ENCODE measurements at regions not wholly inside any gene's neighbourhood (a gene's known extent, or its start where the extent isn't known, plus 50 kb on each side); places are given as distances from the start of the nearest gene placed in this dataset.

- no peak for DNase-seq
Measured at GRCh38 chr6:48893048-48893447, 570.0 kb downstream of the MMUT start.

- no peak for DNase-seq
Measured at GRCh38 chr6:48891308-48891707, 571.7 kb downstream of the MMUT start.

- no peak for DNase-seq
Measured at GRCh38 chr6:48889429-48889828, 573.6 kb downstream of the MMUT start.

- no peak for DNase-seq
Measured at GRCh38 chr6:48883116-48883515, 579.9 kb downstream of the MMUT start.

- no peak for DNase-seq
Measured at GRCh38 chr6:48881551-48881950, 581.5 kb downstream of the MMUT start.

- DNase-seq = no peak
Measured at GRCh38 chr6:48869595-48869994, 593.5 kb downstream of the MMUT start.

DNA sequence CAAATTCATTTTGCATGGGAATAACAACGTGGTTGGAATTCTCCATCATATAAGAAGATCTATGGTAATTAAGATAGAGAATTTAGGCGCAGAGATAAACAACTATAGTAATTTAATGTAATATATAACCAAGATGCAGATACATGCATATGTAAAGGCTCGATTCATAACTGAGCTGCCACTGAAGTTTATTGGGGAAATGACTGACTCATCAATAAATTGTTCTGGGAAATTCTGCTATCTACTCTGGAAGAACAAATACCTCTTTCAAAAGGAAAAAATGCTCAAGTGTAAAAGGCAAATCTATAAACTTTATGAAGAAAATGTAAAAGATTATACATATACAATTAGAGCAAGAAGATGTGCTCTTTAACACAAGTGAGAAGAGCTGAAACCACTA, 596.4 kb downstream of the MMUT start:
- DNase-seq = no peak

GRCh38 chr6:48860175-48860574, 602.9 kb downstream of the MMUT start:
- no peak for DNase-seq

- DNase-seq = no peak
Measured at GRCh38 chr6:48859562-48860123, 603.4 kb downstream of the MMUT start.

- no peak for DNase-seq
Measured at GRCh38 chr6:48845219-48845618, 617.8 kb downstream of the MMUT start.

GRCh38 chr6:48844696-48845095, 618.4 kb downstream of the MMUT start:
- DNase-seq = no peak

GRCh38 chr6:48840896-48841295, 622.2 kb downstream of the MMUT start:
- DNase-seq = no peak

DNA sequence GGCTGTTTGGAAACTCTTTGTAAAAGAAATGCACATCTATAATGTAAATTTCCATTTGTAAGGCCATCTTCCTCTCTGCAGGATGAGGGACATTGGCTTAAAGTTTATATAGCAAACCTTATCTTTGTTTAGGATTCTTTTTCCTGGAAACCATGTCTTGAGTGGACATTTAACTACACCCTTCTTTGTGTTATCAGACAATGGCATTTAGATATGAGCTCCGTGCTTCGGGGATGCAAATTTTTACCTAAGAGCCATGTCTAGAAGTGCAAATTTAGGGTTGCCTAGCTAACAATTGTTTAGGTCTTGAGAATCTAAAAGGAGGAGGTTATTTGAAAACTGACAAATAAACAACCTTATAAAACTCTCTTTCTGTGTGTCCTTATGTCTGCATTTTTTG, 623.8 kb downstream of the MMUT start:
- no peak for DNase-seq

DNA sequence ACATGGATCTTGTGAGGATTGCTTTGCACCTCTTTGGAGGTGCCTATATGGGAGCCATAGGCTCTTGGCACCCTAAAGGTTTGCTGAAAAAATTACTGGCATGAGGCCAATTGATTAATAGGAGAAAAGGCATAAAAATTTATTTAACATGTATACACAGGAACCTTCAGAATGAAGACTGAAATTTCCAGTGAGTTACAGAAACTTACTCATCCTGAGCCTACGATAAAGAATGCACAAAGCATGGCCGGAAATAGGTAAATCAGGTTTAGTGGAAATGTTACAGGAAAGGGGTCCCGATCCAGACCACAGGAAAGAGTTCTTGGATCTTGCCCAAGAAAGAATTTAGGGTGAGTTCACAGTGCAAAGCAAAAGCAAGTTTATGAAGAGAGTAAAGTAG, 625.3 kb downstream of the MMUT start:
- DNase-seq = no peak

- no peak for DNase-seq
Measured at GRCh38 chr6:48835421-48835958, 627.6 kb downstream of the MMUT start.

GRCh38 chr6:48834706-48835105, 628.3 kb downstream of the MMUT start:
- DNase-seq = no peak

DNA sequence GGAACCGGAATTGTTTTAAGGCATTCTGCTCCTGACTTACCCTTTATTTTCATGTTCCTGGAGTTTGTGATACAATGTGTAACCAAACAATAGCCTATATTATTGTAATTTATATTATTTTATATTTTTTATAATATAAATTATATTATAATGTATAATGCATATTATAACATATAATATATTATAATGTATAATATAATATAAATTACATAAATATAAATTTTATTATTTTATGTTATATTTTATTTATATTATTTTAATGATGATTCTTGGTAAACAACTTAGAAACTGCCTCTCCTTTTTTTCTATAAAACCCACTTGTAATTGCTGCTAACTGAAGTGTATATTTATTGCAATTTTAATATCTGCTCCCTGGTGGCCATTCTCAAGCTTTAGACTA, 629.1 kb downstream of the MMUT start:
- DNase-seq = no peak

- DNase-seq = no peak
Measured at GRCh38 chr6:48826901-48827701, 636.0 kb downstream of the MMUT start.

- DNase-seq = no peak
Measured at GRCh38 chr6:48826152-48826515, 636.9 kb downstream of the MMUT start.

DNA sequence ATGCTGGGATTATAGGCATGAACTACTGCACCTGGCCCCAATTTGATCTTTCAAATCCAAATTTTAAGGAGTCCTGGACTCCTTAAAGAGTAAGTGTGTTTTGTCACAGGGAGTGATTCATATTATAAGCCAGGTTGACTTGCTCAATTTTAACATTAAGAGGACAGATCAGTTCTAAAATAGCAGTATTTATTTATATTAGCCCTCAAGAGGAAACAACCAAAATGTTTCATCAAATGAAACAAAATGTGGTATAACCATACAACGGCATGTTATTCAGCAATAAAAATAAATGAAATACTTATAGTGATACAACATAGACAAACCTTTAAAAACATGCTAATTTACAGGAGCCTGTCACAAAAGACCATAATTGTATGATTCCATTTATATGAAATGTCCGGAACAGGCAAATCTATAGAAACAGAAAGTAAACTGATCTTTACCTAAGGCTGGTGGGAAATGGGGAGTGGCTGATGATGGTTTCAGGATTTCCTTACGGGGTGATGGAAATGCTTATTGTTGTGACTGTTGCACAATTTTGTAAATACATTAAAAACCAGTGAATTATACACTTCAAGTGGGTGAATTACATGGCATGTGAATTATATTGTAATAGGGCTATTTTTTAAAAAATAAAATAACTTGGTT, 637.4 kb downstream of the MMUT start:
- no peak for DNase-seq

GRCh38 chr6:48818052-48818412, 645.0 kb downstream of the MMUT start:
- no peak for DNase-seq

- DNase-seq = no peak
Measured at GRCh38 chr6:48817333-48818051, 645.6 kb downstream of the MMUT start.

GRCh38 chr6:48814957-48815356, 648.1 kb downstream of the MMUT start:
- no peak for DNase-seq

GRCh38 chr6:48813836-48814235, 649.2 kb downstream of the MMUT start:
- no peak for DNase-seq

Measured in NCI-H345 (cell line).